ENCODE measurements at regions not wholly inside any gene's neighbourhood (a gene's known extent, or its start where the extent isn't known, plus 50 kb on each side); places are given as distances from the start of the nearest gene placed in this dataset.
"Not testable (repeated sequence)": the region's sequence is repeated elsewhere in the genome, so short reads cannot be mapped to it uniquely, and the experiment has no call there.

- ChIA-PET POLR2A (no interaction called here), CTCF (no interaction called here)
- no peak overlapping the region for H3K27ac ChIP-seq
- DNase-seq (ENCODE audit: low read depth in 1 of 2, low spot score in 1 of 2): no peak
- no peak for FAIRE-seq
- H3K9me3 ChIP-seq: no peaks in the 10 kb centered on the region
- H3K4me2 ChIP-seq: no peak overlapping the region
- H3K4me1 ChIP-seq: no peaks in the 10 kb centered on the region
- H3K4me3 ChIP-seq: no peak overlapping the region
- 1% methylated on average over 3 of the region's 3 CpGs for WGBS (ENCODE audit: missing lambda C conversion rate)
- TF ChIP-seq, protein P1, sequence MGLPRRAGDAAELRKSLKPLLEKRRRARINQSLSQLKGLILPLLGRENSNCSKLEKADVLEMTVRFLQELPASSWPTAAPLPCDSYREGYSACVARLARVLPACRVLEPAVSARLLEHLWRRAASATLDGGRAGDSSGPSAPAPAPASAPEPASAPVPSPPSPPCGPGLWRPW (IDR thresholded peaks at IDR 0.05): no peak
- no peak for TF ChIP-seq REST (IDR thresholded peaks at IDR 0.05)
- no peak for TF ChIP-seq JUN (IDR thresholded peaks at IDR 0.05)
- TF ChIP-seq FOSB (CRISPR knock-in tag; IDR thresholded peaks at IDR 0.05): no peak
- TF ChIP-seq HEYL (CRISPR knock-in tag; IDR thresholded peaks at IDR 0.05): no peak
- TF ChIP-seq HOXB5 (CRISPR knock-in tag; IDR thresholded peaks at IDR 0.05): no peak
- ATAC-seq: no peak
Observed at GRCh38 chr5:117131048-117131679, 556.5 kb upstream of the SEMA6A start.

- Histone ChIP-seq H3K4me2 (no peak overlapping the region), H3K9me3 (no peaks in the 10 kb centered on the region), H3K27ac (no peak overlapping the region), H3K4me1 (no peaks in the 10 kb centered on the region), H3K4me3 (no peak overlapping the region)
- no peak for DNase-seq (ENCODE audit: low read depth in 1 of 2, low spot score in 1 of 2)
- 4% methylated on average over 1 of the region's 1 CpG for WGBS (ENCODE audit: missing lambda C conversion rate)
- CTCF ChIA-PET: interaction anchor here (1.3 kb wide), 1 partner anchor 12 kb away, joined by 3 read pairs; no protein-coding TSS in a partner anchor
- POLR2A ChIA-PET: no interaction called here
- TF ChIP-seq, protein P2, sequence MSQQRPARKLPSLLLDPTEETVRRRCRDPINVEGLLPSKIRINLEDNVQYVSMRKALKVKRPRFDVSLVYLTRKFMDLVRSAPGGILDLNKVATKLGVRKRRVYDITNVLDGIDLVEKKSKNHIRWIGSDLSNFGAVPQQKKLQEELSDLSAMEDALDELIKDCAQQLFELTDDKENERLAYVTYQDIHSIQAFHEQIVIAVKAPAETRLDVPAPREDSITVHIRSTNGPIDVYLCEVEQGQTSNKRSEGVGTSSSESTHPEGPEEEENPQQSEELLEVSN (IDR thresholded peaks at IDR 0.05; ENCODE audit: borderline replicate concordance, low read depth): no peak
- no peak for TF ChIP-seq HEYL (CRISPR knock-in tag; IDR thresholded peaks at IDR 0.05)
- no peak for TF ChIP-seq KDM5A (IDR thresholded peaks at IDR 0.05)
- TF ChIP-seq CHD2 (IDR thresholded peaks at IDR 0.05; ENCODE audit: low read length, partially characterized antibody): no peak
- no peak for ATAC-seq
- FAIRE-seq: no peak
Observed at GRCh38 chr5:117118499-117118898, 543.9 kb upstream of the SEMA6A start.

DNA sequence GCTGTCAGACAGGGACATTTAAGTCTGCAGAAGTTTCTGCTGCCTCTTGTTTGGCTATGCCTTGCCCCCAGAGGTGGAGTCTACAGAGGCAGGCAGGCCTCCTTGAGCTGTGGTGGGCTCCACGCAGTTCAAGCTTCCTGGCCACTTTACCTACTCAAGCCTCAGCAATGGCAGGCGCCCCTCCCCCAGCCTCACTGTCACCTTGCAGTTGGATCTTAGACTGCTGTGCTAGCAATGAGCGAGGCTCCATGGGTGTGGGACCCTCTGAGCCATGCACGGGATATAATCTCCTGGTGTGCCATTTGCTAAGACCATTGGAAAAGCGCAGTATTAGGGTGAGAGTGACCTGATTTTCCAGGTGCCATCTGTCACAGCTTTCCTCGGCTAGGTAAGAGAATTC is 542.7 kb upstream of the SEMA6A start:
- DNase-seq (ENCODE audit: low read depth in 1 of 2, low spot score in 1 of 2); H3K4me3 ChIP-seq; H3K4me1 ChIP-seq; H3K27ac ChIP-seq; H3K9me3 ChIP-seq; H3K4me2 ChIP-seq; CTCF ChIA-PET; POLR2A ChIA-PET; ATAC-seq; FAIRE-seq: not testable (repeated sequence)
- WGBS (ENCODE audit: missing lambda C conversion rate): 8% methylated on average over 5 of the region's 6 CpGs

GRCh38 chr5:117110548-117110947 is 535.9 kb upstream of the SEMA6A start:
- CTCF ChIA-PET: no interaction called here
- FAIRE-seq (no peak), DNase-seq (ENCODE audit: low read depth in 1 of 2, low spot score in 1 of 2) (no peak), ATAC-seq (no peak)
- POLR2A ChIA-PET: no interaction called here
- Histone ChIP-seq H3K4me3 (no peak overlapping the region), H3K9me3 (no peaks in the 10 kb centered on the region), H3K4me2 (no peak overlapping the region), H3K27ac (no peak overlapping the region), H3K4me1 (no peaks in the 10 kb centered on the region)
- 45% methylated on average over 2 of the region's 2 CpGs for WGBS (ENCODE audit: missing lambda C conversion rate)
- TF ChIP-seq, protein P3, sequence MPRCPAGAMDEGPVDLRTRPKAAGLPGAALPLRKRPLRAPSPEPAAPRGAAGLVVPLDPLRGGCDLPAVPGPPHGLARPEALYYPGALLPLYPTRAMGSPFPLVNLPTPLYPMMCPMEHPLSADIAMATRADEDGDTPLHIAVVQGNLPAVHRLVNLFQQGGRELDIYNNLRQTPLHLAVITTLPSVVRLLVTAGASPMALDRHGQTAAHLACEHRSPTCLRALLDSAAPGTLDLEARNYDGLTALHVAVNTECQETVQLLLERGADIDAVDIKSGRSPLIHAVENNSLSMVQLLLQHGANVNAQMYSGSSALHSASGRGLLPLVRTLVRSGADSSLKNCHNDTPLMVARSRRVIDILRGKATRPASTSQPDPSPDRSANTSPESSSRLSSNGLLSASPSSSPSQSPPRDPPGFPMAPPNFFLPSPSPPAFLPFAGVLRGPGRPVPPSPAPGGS (IDR thresholded peaks at IDR 0.05): no peak
- TF ChIP-seq EP300 (IDR thresholded peaks at IDR 0.05) (no peak), KDM5A (IDR thresholded peaks at IDR 0.05) (no peak), PBX3 (IDR thresholded peaks at IDR 0.05) (no peak), HDAC2 (IDR thresholded peaks at IDR 0.05) (no peak), REST (IDR thresholded peaks at IDR 0.05) (no peak), NFE2L2 (conservative IDR thresholded peaks at IDR 0.05; ENCODE audit: low read length) (no peak), HOXB5 (CRISPR knock-in tag; IDR thresholded peaks at IDR 0.05) (no peak), JUN (IDR thresholded peaks at IDR 0.05) (no peak), TP53 (CRISPR knock-in tag; IDR thresholded peaks at IDR 0.05) (no peak), CBX2 (IDR thresholded peaks at IDR 0.05; ENCODE audit: borderline replicate concordance, low read depth) (no peak)
- TF ChIP-seq, protein P4, sequence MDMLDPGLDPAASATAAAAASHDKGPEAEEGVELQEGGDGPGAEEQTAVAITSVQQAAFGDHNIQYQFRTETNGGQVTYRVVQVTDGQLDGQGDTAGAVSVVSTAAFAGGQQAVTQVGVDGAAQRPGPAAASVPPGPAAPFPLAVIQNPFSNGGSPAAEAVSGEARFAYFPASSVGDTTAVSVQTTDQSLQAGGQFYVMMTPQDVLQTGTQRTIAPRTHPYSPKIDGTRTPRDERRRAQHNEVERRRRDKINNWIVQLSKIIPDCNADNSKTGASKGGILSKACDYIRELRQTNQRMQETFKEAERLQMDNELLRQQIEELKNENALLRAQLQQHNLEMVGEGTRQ (IDR thresholded peaks at IDR 0.05): no peak
